Stomach (tissue), 4 donors: ENCODE measurements at regions not wholly inside any gene's neighbourhood (a gene's known extent, or its start where the extent isn't known, plus 50 kb on each side); places are given as distances from the start of the nearest gene placed in this dataset.

Source experiments
- CTCF ChIP-seq, 7 experiments: fragments of 450-650 bp in 4 of 7; fragments of 200-600 bp in 3 of 7; sonication (generic) in 3 of 7; IDR thresholded peaks; one replicate each; pipeline ENCODE4 v1.5.1; 2016 to 2019; ENCODE audit warnings: antibody characterized with exemption in 7 of 7, control low read depth in 2 of 7, mild to moderate bottlenecking in 1 of 7
- EP300 ChIP-seq: sonication (generic); formaldehyde crosslinking; IDR thresholded peaks from one replicate; pipeline ENCODE4 v1.6.1; 2017; ENCODE audit warnings: antibody characterized with exemption
- POLR2A ChIP-seq, 4 donors: fragments of 450-650 bp; IDR thresholded peaks; one replicate each; pipeline ENCODE4 v1.6.1; 2016; ENCODE audit warnings: antibody characterized with exemption in 4 of 4, control low read depth in 2 of 4, mild to moderate bottlenecking in 1 of 4, moderate library complexity in 1 of 4
- POLR2AphosphoS5 ChIP-seq, 3 donors: sonication (generic); formaldehyde crosslinking; IDR thresholded peaks; one replicate each; pipeline ENCODE4 v1.6.1; 2016; ENCODE audit warnings: antibody characterized with exemption in 3 of 3

- no peak for TF ChIP-seq CTCF (IDR thresholded peaks at IDR 0.05)
- TF ChIP-seq POLR2A (IDR thresholded peaks at IDR 0.05): no peak
- no peak for TF ChIP-seq EP300
- no peak for TF ChIP-seq POLR2AphosphoS5 (IDR thresholded peaks at IDR 0.05)
Measured at GRCh38 chr3:59267021-59267420, 217.2 kb upstream of the CFAP20DC start.
